ENCODE measurements at regions not wholly inside any gene's neighbourhood (a gene's known extent, or its start where the extent isn't known, plus 50 kb on each side); places are given as distances from the start of the nearest gene placed in this dataset.

DNA sequence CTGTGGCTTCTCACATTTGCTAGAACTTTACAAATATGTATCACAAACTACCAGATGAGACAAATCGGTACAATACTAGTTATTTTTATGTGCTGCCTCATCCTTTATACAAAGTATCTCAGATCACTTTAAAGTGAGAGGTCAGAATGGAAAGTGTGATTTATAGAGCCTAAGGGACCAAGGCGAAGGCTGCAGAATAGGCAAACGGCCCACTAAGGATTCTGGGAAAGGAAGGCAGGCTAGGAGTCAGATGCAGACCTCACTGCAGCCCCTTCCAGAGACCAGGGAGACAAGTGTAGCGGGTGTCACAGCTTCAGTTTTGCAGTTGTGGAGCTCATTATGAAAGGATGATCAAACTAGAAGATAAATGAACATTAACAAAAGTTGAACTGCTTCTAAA lies 190.6 kb downstream of the HIBADH start:
- Mint-ChIP-seq H3K4me1 (ENCODE audit: unreplicated experiment) (peaks cover 7% of the 10 kb centered on the region), H3K27ac (ENCODE audit: unreplicated experiment) (no peak overlapping the region), H3K27me3 (ENCODE audit: unreplicated experiment) (no peaks in the 10 kb centered on the region), H3K4me3 (ENCODE audit: unreplicated experiment) (no peak overlapping the region), H3K9me3 (ENCODE audit: unreplicated experiment) (no peaks in the 10 kb centered on the region), H3K36me3 (ENCODE audit: low read depth, unreplicated experiment) (no peaks in the 10 kb centered on the region)
- DNase-seq (ENCODE audit: low spot score) = no peak
- TF ChIP-seq, protein P1, sequence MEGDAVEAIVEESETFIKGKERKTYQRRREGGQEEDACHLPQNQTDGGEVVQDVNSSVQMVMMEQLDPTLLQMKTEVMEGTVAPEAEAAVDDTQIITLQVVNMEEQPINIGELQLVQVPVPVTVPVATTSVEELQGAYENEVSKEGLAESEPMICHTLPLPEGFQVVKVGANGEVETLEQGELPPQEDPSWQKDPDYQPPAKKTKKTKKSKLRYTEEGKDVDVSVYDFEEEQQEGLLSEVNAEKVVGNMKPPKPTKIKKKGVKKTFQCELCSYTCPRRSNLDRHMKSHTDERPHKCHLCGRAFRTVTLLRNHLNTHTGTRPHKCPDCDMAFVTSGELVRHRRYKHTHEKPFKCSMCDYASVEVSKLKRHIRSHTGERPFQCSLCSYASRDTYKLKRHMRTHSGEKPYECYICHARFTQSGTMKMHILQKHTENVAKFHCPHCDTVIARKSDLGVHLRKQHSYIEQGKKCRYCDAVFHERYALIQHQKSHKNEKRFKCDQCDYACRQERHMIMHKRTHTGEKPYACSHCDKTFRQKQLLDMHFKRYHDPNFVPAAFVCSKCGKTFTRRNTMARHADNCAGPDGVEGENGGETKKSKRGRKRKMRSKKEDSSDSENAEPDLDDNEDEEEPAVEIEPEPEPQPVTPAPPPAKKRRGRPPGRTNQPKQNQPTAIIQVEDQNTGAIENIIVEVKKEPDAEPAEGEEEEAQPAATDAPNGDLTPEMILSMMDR (IDR thresholded peaks at IDR 0.05; ENCODE audit: unreplicated experiment) = no peak
